ENCODE measurements at regions not wholly inside any gene's neighbourhood (a gene's known extent, or its start where the extent isn't known, plus 50 kb on each side); places are given as distances from the start of the nearest gene placed in this dataset.

- Mint-ChIP-seq H3K9me3 (peaks cover 2% of the 10 kb centered on the region), H3K4me1 (ENCODE audit: low read depth) (no peaks in the 10 kb centered on the region), H3K27me3 (peaks cover 12% of the 10 kb centered on the region), H3K36me3 (ENCODE audit: low read depth) (no peaks in the 10 kb centered on the region), H3K27ac (no peak overlapping the region), H3K4me3 (no peak overlapping the region)
- no peak for DNase-seq
- H3K27ac ChIP-seq (ENCODE audit: low read depth in 1 of 2, low read length in 2 of 2), result no peak overlapping the region
- ChIA-PET POLR2A (no interaction called here), CTCF (no interaction called here)
- TF ChIP-seq CTCF (IDR thresholded peaks at IDR 0.05), result no peak
- no peak overlapping the region for H3K4me3 ChIP-seq (ENCODE audit: low read length)
- no peaks in the 10 kb centered on the region for H3K4me1 ChIP-seq (ENCODE audit: insufficient read depth, low read length)
- H3K27me3 ChIP-seq (ENCODE audit: control insufficient read depth in 1 of 2, insufficient read depth in 2 of 2, low read length in 2 of 2), result peaks cover 0 to 4% of the 10 kb centered on the region in 2 experiments
- no peaks in the 10 kb centered on the region for H3K9me3 ChIP-seq (ENCODE audit: control insufficient read depth in 1 of 2, insufficient read depth in 1 of 2, low read length in 2 of 2)
- intact Hi-C loops (cut with DNase I, micrococcal nuclease), result no loop called here
- no peak for ATAC-seq (ENCODE audit: poor library complexity)
- H3K36me3 ChIP-seq (ENCODE audit: insufficient read depth, low read length), result no peaks in the 10 kb centered on the region
Observed at GRCh38 chr10:9745158-9745557, 1272.5 kb upstream of the CELF2 start.

- Histone ChIP-seq H3K4me1 (ENCODE audit: insufficient read depth, low read length) (no peaks in the 10 kb centered on the region), H3K9me3 (ENCODE audit: control insufficient read depth in 1 of 2, insufficient read depth in 1 of 2, low read length in 2 of 2) (no peaks in the 10 kb centered on the region), H3K27ac (ENCODE audit: low read depth in 1 of 2, low read length in 2 of 2) (no peak overlapping the region), H3K27me3 (ENCODE audit: control insufficient read depth in 1 of 2, insufficient read depth in 2 of 2, low read length in 2 of 2) (no peaks in the 10 kb centered on the region), H3K36me3 (ENCODE audit: insufficient read depth, low read length) (no peaks in the 10 kb centered on the region), H3K4me3 (ENCODE audit: low read length) (no peak overlapping the region)
- Mint-ChIP-seq H3K27ac (no peak overlapping the region), H3K9me3 (no peaks in the 10 kb centered on the region), H3K4me1 (ENCODE audit: low read depth) (no peaks in the 10 kb centered on the region), H3K4me3 (no peak overlapping the region), H3K27me3 (no peaks in the 10 kb centered on the region), H3K36me3 (ENCODE audit: low read depth) (no peaks in the 10 kb centered on the region)
- TF ChIP-seq CTCF (IDR thresholded peaks at IDR 0.05), result no peak
- intact Hi-C loops (cut with DNase I, micrococcal nuclease), result no loop called here
- DNase-seq, result no peak
- POLR2A ChIA-PET, result no interaction called here
- CTCF ChIA-PET, result no interaction called here
- ATAC-seq (ENCODE audit: poor library complexity), result no peak
Observed at GRCh38 chr10:9757176-9757575, 1260.5 kb upstream of the CELF2 start.

- no peak overlapping the region for H3K27ac Mint-ChIP-seq
- no peaks in the 10 kb centered on the region for H3K9me3 Mint-ChIP-seq
- no peaks in the 10 kb centered on the region for H3K36me3 Mint-ChIP-seq (ENCODE audit: low read depth)
- Histone ChIP-seq H3K4me1 (ENCODE audit: insufficient read depth, low read length) (no peaks in the 10 kb centered on the region), H3K27me3 (ENCODE audit: control insufficient read depth in 1 of 2, insufficient read depth in 2 of 2, low read length in 2 of 2) (no peaks in the 10 kb centered on the region), H3K36me3 (ENCODE audit: insufficient read depth, low read length) (no peaks in the 10 kb centered on the region), H3K4me3 (ENCODE audit: low read length) (no peak overlapping the region), H3K9me3 (ENCODE audit: control insufficient read depth in 1 of 2, insufficient read depth in 1 of 2, low read length in 2 of 2) (no peaks in the 10 kb centered on the region), H3K27ac (ENCODE audit: low read depth in 1 of 2, low read length in 2 of 2) (no peak overlapping the region)
- DNase-seq (no peak), ATAC-seq (ENCODE audit: poor library complexity) (no peak)
- H3K4me1 Mint-ChIP-seq (ENCODE audit: low read depth), result no peaks in the 10 kb centered on the region
- no peaks in the 10 kb centered on the region for H3K27me3 Mint-ChIP-seq
- no peak overlapping the region for H3K4me3 Mint-ChIP-seq
- ChIA-PET POLR2A (no interaction called here), CTCF (no interaction called here)
- TF ChIP-seq CTCF (IDR thresholded peaks at IDR 0.05), result no peak
- intact Hi-C loops (cut with DNase I, micrococcal nuclease), result no loop called here
Observed at GRCh38 chr10:9759596-9759995, 1258.1 kb upstream of the CELF2 start.

Measured in CD4-positive, alpha-beta T cell (primary cell).